Transverse colon (tissue), 4 donors: ENCODE measurements at regions not wholly inside any gene's neighbourhood (a gene's known extent, or its start where the extent isn't known, plus 50 kb on each side); places are given as distances from the start of the nearest gene placed in this dataset.

Experiments
- CTCF ChIP-seq, 5 experiments: fragments of 200-600 bp in 3 of 5; fragments of 450-650 bp in 2 of 5; sonication (generic) in 3 of 5; IDR thresholded peaks; 1 replicate in 2 of 5; 2 replicates in 3 of 5; pipeline ENCODE4 v1.5.1; 2016 to 2017; ENCODE audit warnings: antibody characterized with exemption in 5 of 5, inconsistent platforms in 3 of 5, mild to moderate bottlenecking in 2 of 5, moderate library complexity in 1 of 5
- EP300 ChIP-seq: sonication (generic); formaldehyde crosslinking; IDR thresholded peaks from one replicate; pipeline ENCODE4 v1.6.1; 2017; ENCODE audit warnings: antibody characterized with exemption, low read depth
- POLR2A ChIP-seq: fragments of 450-650 bp; IDR thresholded peaks from one replicate; pipeline ENCODE4 v1.6.1; 2016; ENCODE audit warnings: antibody characterized with exemption, mild to moderate bottlenecking, moderate library complexity
- POLR2AphosphoS5 ChIP-seq, 3 donors: sonication (generic); formaldehyde crosslinking; IDR thresholded peaks; one replicate each; pipeline ENCODE4 v1.6.1; 2016; ENCODE audit warnings: antibody characterized with exemption in 3 of 3

- no peak for TF ChIP-seq CTCF (IDR thresholded peaks at IDR 0.05)
- TF ChIP-seq POLR2A: no peak
- no peak for TF ChIP-seq POLR2AphosphoS5 (IDR thresholded peaks at IDR 0.05)
- no peak for TF ChIP-seq EP300
Observed at GRCh38 chr7:138387755-138388475, 72.1 kb upstream of the TRIM24 start.
